ENCODE measurements at regions not wholly inside any gene's neighbourhood (a gene's known extent, or its start where the extent isn't known, plus 50 kb on each side); places are given as distances from the start of the nearest gene placed in this dataset.

- Histone ChIP-seq H3K79me2 (ENCODE audit: insufficient read depth, low read length) (no peaks in the 10 kb centered on the region), H3K9ac (ENCODE audit: insufficient read depth, low read depth, low read length) (no peak overlapping the region), H3K27ac (ENCODE audit: extremely low read length, insufficient read depth, low read length) (no peak overlapping the region), H3K4me2 (ENCODE audit: low read depth, low read length) (no peak overlapping the region), H3K9me3 (ENCODE audit: low read length) (no peaks in the 10 kb centered on the region), H3K4me1 (ENCODE audit: insufficient read depth, low read length) (no peaks in the 10 kb centered on the region), H2AFZ (ENCODE audit: low read length) (no peak overlapping the region), H3K27me3 (ENCODE audit: control insufficient read depth in 1 of 2, insufficient read depth in 2 of 2, low read length in 2 of 2) (peaks cover 0 to 8% of the 10 kb centered on the region in 2 experiments; a peak in 2 of 5 replicates), H4K20me1 (ENCODE audit: insufficient read depth, low read length) (no peaks in the 10 kb centered on the region), H3K36me3 (replicated peaks in 1 of 2; ENCODE audit: control insufficient read depth in 1 of 2, insufficient read depth in 2 of 2, low read length in 2 of 2) (no peaks in the 10 kb centered on the region), H3K4me3 (replicated peaks in 1 of 3; ENCODE audit: insufficient read depth in 1 of 3, low read depth in 2 of 3, low read length in 3 of 3) (no peak overlapping the region)
- intact Hi-C loops (cut with micrococcal nuclease; ENCODE audit: unreplicated experiment) (no loop called here), in situ Hi-C loops (cut with HindIII; ENCODE audit: extremely low pct_ligation_motif_present, low pct_unique_long_range_greater_than_20kb) (no loop called here)
- no TSS peak for BruUV-seq (replicated peaks)
- FAIRE-seq (no peak), ATAC-seq (no peak), DNase-seq (ENCODE audit: low spot score) (no peak)
- ChIA-PET CTCF (ENCODE audit: low intra/inter-chr PET ratio, low total read pairs) (no interaction called here), POLR2A (no interaction called here)
- 7% methylated on average over 3 of the region's 3 CpGs for WGBS (ENCODE audit: low lambda C conversion rate)
- no peak for TF ChIP-seq NCOA5 (CRISPR knock-in tag; IDR thresholded peaks at IDR 0.05)
- no peak for TF ChIP-seq RBM22 (optimal IDR thresholded peaks at IDR 0.05; ENCODE audit: low read length)
- no peak for TF ChIP-seq CREB1 (IDR thresholded peaks at IDR 0.05)
- no peak for TF ChIP-seq CREB1 (CRISPR knock-in tag; IDR thresholded peaks at IDR 0.05)
- TF ChIP-seq ZNF891 (CRISPR knock-in tag; IDR thresholded peaks at IDR 0.05): no peak
- TF ChIP-seq ZNF710 (CRISPR knock-in tag; IDR thresholded peaks at IDR 0.05; ENCODE audit: borderline replicate concordance): no peak
- no peak for TF ChIP-seq NFIC (IDR thresholded peaks at IDR 0.05; ENCODE audit: low read length)
- TF ChIP-seq ZNF614 (CRISPR knock-in tag; IDR thresholded peaks at IDR 0.05; ENCODE audit: borderline replicate concordance): no peak
- TF ChIP-seq MYC (CRISPR knock-in tag; IDR thresholded peaks at IDR 0.05; ENCODE audit: borderline replicate concordance): no peak
- TF ChIP-seq ZNF414 (CRISPR knock-in tag; IDR thresholded peaks at IDR 0.05): no peak
- TF ChIP-seq RARA (CRISPR knock-in tag; IDR thresholded peaks at IDR 0.05): no peak
- TF ChIP-seq ZNF225 (CRISPR knock-in tag; IDR thresholded peaks at IDR 0.05): no peak
- no peak for TF ChIP-seq MEF2D (CRISPR knock-in tag; IDR thresholded peaks at IDR 0.05)
- TF ChIP-seq AKAP8 (CRISPR knock-in tag; IDR thresholded peaks at IDR 0.05): no peak
- no peak for TF ChIP-seq GPBP1L1 (CRISPR knock-in tag; IDR thresholded peaks at IDR 0.05)
- no peak for TF ChIP-seq STAG1 (CRISPR knock-in tag; IDR thresholded peaks at IDR 0.05)
- no peak for TF ChIP-seq IKZF5 (CRISPR knock-in tag; IDR thresholded peaks at IDR 0.05)
- TF ChIP-seq ZNF30 (CRISPR knock-in tag; IDR thresholded peaks at IDR 0.05): no peak
- no peak for TF ChIP-seq ZSCAN12 (CRISPR knock-in tag; IDR thresholded peaks at IDR 0.05)
- TF ChIP-seq ZNF20 (CRISPR knock-in tag; IDR thresholded peaks at IDR 0.05): no peak
- TF ChIP-seq CAMTA2 (CRISPR knock-in tag; IDR thresholded peaks at IDR 0.05; ENCODE audit: borderline replicate concordance): no peak
Observed at GRCh38 chr6:145008715-145009114, 723.6 kb downstream of the UTRN start.

All from HepG2 (cell line).